Brain pericyte (primary cell): ENCODE measurements at regions not wholly inside any gene's neighbourhood (a gene's known extent, or its start where the extent isn't known, plus 50 kb on each side); places are given as distances from the start of the nearest gene placed in this dataset.
"Not testable (repeated sequence)": the region's sequence is repeated elsewhere in the genome, so short reads cannot be mapped to it uniquely, and the experiment has no call there.

Experiments
- DNase-seq: peaks from one replicate; pipeline ENCODE4 v3.0.0-alpha.2; 2012; ENCODE audit warnings: low read depth, low spot score

DNA sequence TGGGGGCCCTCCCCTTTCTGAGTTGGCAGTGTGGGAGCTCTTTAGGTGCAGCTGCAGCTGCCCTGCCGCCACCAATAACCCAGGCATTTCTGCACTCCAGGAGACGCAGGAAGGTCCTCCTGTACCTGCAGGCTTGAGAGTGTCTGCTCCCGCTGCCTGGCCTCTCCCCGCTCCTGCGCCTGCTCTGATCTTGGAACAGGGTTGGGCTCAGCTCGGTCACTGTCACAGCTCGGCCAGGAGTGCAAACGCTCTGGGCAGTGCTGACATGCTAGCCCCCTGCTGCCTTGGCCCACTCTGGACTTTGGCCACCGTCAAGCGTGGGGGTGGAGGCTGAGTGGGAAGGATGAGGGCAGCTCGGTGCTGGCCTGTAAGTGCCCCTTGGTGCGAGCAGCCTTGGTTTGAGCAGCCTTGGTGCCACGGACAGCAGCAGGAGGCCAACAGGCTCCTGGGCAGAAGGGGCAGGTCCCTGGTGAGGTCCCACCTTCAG, 738.1 kb upstream of the GJE1 start:
- no peak for DNase-seq

DNA sequence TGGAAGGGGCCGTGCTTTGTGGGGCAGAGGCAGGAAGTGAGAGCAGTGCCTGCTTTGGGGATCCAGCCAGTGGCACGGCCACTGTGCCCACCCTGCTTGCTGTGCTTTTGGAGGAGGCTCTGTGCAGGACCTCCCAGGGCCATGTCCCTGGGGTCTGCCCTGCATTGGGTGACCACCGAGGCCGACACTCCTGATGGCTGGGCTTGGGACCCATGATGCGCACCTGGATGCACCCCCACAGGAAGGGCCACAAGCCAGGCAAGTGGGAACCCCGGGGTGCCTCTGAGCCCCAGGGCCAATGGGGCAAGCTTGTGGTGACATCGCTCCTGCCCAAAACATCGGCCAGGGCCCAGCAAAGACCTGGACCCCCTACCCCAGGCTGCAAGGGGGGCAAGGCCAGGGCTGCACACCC, 738.6 kb upstream of the GJE1 start:
- DNase-seq: no peak

DNA sequence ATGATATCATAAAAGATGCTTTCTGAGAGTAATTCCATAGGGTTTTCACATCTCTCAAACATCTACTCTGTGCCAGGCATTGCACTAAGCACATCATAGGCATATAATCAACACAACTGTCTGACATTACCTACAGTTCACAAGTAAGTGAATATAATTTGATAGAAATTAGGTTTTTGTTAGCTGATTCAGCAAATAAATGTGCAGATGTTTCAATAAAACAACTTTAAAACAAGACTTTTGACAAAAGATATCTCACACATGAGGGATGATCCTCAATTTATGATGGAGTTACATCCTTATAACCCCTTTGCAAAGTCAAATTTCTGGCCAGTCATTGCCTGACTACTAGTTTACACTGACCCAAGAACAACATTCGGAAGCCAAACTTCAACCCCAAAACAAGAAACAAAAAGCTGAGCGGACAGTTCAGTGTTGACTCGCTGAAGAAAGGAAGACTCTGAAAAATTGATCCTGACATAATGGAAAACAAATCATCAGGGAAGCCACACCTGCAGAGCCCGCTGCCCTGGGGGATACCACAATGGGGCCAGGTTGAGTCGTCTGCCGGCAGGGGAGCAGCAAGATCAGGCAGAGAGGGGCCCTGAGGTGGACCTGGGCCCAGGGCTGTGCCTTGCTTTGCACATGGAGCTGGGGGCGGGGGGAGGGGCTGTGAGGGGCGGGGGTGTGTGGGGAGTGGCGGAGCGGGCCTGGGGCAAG, 739.2 kb upstream of the GJE1 start:
- DNase-seq: no peak

DNA sequence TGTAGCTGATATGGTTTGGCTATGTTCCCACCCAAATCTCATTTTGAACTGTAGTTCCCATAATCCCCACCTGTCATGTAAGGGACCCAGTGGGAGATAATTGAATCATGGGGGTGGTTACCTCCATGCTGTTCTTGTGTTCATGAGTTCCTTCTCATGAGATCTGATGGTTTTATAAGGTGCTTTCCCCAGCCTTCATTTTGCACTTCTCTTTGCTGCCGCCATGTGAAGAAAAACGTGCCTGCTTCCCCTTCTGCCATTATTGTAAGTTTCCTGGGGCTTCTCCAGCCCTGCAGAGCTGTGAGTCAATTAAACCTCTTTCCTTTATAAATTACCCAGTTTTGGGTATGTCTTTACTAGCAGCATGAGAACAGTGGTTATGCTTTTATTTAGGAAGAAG, 741.6 kb upstream of the GJE1 start:
- DNase-seq: not testable (repeated sequence)

DNA sequence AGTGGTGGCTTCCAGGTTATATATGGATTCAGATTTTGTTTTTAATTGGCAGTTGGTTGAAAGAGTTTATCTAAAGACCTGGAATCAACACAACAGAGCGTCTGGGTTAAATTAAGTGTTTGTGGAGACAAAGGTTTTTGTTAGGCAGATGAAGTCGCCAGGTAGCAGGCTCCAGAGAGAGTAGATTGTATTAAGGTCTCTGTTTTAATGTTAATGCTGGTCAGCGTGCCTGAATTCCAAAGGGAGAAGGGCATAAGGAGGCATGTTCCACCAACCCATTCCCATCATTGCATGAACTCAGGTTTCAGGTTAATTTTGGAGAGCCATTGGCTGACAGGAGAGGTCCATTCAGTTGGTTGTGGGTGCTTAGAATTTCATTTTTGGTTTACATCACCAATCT, 744.1 kb upstream of the GJE1 start:
- no peak for DNase-seq

DNA sequence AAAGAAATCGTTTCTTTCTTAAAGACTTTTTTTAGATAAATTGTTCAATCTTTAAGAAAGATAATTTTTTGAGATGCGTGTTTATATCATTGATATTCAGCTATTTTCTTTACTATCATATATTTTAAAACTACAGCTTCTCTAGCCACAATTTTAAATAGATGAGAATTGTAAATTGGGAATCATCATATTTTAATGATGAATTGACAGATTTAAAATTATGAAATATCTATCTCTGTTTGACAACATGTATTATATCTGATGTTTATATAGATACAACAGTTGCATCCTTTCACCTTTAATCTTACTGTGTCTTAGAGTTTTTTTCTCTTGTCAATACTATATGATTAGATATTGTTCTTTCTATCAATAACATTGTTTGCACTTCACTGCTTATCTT, 762.3 kb upstream of the GJE1 start:
- DNase-seq: no peak

DNA sequence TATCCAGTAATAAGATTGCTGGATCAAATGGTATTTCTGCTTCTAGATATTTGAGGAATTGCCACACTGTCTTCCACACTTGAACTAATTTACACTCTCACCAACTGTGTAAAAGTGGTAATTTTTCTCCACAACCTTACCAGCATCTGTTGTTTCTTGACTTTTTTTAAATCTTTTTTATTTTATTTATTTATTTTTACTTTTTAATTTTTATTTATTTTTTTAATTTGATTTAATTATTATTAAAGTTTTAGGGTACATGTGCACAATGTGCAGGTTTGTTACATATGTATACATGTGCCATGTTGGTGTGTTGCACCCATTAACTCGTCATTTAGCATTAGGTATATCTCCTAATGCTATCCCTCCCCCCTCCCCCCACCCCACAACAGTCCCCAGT, 765.9 kb upstream of the GJE1 start:
- DNase-seq: not testable (repeated sequence)

DNA sequence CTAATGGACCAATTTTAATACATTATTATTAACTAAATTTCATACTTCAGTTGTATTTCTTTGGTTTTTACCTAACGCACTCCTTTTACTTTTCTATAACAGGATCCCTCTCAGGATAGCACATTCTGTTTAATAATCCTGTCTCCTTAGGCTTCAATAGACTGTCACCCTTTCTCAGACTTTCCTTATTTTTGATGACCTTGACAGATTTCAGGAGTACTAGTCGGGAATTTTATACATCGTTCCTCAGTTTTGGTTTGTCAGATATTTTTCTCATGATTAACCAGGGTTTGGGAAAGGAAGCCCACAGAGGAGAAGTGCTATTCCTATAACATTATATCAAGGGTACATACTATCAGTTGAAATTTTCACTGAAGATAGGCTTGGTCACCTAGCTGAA, 768.0 kb upstream of the GJE1 start:
- DNase-seq: no peak

DNA sequence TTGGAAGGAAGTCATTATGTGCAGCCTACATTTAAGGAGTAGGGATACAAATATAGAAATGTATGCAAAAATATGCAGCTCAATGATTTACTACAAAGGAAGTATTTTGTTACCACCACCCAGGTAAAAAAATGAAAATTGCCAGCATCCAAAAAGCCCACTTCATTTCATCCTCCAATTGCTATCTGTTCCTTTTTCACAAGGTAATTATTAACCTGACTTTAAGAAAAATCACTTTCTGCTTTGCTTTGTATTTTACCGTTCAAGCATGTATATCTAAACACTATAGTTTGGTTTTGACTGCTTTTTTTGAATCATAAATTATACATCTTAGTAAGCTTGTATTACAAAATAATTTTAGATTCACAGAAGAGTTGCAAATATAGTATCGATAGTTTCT, 768.5 kb upstream of the GJE1 start:
- no peak for DNase-seq

DNA sequence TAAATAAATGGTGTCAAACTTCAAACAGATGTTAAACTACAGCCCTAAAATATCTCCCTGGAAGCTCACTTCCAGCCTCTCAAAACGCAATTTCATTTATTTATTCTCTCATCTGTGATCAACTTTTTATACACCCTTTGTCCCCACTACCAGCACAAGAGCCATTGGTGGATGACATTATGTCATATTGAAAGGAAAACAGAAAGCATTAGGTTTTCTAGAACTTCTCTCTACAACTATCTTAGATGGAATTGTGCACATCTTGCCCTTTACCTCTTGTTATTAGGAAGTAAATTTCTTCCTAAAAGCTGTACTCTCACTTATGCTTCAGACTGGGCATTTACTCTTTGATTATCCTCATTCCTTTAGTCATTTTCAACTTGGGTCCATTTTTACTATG, 771.2 kb upstream of the GJE1 start:
- no peak for DNase-seq

DNA sequence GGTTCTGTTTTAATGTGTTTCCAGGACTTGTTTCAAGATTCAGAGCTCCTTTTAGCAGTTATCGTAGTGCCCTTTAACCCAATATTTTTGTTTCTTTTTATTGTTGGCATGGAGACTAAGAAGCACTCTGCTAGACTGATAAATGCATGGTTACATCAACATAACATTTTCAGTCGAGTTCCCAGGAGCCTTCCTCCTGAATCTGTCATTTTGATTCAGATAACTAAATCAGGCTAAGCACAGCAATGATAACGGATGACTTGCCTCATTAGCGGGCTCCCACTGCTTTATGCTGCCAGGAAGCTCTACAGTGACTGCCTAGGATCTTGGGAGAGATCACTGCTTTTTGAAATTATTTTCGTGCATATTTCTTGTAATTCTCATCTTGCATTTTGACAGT, 772.8 kb upstream of the GJE1 start:
- no peak for DNase-seq

DNA sequence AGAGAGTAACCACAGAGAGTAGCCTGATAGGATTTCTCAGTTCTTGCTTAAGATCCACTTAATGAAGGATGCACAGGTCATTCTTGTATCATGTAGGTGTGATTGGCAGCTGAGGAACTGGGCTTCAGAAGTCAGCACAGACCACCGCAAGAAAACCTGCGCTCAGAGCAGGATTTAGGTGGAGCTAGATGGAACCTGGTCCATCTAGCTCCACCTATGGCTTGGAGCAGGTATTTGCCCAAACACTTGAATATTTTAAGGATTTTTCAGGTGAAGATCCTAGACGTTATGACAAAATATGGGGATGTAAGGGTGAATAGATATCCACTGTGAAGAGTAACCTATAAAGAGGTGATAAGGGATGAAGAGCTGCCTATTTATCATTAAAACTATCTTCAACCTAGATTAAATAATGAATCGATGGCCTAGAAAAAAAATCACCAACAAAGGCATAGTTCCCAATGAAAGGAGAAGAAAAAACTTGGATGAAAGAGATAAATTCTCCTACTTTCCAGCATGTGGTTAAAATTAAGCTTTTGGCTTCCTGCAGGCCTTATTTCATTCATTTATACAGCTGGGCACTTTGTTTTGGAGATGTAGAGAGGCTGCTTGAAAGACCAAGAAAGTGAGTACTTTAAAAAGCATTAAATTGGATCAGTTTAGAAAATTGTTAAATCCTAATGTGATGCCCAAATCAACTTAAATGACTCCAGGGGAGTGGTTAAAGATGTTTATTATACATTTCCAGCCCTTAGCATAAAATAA, 778.4 kb upstream of the GJE1 start:
- DNase-seq: no peak

DNA sequence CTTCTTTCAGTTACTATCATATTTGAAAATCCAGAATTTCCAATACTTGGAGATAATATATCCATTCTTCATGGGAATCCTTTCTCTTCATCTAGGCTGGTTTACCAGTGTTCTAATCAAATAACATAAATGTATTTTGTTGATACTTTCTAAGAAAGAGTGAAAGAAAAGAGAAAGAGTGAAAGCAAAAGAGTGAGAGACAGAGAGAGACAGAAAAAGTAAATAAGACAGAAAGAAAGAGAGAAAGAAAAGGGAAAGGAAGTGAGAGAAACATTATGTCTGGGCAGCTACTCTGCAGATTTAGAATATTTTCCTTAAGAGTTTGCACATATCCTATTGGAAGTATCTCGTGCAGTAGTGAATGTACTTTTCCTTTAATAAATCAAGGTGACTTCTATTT, 781.0 kb upstream of the GJE1 start:
- DNase-seq: no peak

DNA sequence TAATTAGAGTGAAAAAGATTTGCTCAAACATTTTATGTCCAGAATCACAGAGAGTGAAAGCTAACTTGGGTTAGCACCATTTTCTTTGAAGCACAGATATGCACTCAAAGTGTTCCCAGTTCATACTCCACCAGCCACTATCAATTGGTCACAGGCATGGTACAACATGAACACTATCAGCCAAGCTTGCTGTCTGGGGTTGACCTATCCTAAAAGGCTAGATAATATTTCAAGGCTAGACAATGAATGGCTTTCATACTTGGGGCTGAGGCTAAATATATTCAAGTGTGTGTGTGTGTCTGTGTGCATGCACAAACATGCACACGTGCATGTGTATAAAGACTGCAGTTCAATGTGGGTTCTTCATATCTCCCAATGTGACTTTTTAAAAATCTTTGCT, 783.0 kb upstream of the GJE1 start:
- DNase-seq: no peak

DNA sequence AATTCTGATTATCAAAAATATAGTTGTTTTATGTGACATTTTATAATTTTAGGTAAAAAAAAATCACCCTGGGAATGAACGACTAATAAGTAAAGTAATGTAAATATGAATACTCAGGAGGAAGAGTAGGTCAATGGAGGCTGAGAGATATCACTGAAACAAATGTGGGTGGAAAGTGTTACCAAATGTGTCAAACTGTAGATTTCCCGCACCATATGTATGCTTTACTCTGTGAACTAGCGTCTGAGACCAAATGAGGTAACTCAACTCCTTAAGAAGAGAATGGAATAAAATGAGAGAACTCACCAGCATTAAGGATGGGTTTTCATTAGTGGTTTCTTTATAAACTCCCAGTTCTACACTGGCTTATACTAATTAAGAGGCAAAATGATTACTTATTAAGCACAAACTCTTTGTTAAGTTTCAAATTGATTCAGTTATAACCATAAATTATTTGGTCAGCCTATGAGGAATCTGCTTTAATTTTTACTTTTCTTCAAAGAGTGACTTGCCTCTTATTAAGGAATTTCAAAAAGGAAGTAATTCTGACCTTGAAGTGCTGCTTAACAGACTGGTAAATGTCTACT, 784.7 kb upstream of the GJE1 start:
- no peak for DNase-seq

DNA sequence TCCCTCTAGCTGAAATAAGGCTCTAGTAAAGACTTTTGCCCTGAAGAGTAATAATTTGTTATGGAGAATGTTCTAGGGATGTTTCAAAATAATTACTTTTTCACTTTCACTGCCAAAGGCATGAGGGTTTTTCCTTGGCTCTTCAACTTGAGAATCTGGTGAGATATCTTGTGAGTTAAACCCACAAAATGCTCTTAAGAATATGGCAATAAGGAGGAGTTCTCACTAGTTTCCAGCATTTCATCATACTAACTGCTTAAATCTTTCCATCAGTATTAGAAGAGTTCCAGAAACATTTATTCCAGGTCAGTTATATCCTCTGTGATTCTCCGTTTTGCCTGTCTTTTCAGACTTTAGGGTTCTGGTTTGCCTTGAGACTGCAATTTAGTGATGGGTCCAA, 785.6 kb upstream of the GJE1 start:
- no peak for DNase-seq

DNA sequence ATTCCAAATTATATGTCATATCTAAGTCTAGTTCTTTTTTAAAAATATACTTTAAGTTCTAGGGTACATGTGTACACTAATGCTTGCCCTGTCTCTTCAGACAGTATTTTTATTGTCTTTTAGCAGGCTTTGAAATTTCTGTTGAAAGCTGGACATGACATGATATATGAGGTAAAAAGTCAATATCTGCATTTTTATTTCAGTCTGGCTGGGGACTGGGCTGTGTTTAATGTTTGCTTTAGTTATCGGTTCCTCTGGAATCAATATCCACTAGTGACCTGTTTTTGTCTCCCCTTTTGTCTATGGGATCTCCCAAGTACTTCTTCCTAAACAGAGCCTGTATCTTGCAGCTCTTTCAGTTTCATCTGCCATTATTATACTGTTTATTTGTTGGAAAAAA, 786.2 kb upstream of the GJE1 start:
- no peak for DNase-seq

DNA sequence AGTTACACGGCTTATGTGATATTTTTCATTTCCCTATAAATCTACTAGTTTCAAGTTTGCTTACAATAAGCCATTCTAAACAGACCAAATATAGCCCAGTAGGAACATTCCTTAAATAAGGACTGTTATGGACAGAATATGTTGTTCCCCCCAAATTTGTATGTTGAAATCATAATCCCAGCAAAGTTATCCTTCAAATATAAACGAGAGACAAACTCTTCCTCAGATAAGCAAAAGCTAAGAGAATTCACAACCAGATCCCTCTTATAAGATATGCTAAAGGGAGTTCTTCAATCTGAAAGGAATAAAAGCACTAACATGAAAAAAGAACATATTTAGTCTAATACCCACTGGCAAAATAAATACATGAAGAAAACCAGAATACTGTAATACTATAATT, 795.5 kb upstream of the GJE1 start:
- DNase-seq: no peak

DNA sequence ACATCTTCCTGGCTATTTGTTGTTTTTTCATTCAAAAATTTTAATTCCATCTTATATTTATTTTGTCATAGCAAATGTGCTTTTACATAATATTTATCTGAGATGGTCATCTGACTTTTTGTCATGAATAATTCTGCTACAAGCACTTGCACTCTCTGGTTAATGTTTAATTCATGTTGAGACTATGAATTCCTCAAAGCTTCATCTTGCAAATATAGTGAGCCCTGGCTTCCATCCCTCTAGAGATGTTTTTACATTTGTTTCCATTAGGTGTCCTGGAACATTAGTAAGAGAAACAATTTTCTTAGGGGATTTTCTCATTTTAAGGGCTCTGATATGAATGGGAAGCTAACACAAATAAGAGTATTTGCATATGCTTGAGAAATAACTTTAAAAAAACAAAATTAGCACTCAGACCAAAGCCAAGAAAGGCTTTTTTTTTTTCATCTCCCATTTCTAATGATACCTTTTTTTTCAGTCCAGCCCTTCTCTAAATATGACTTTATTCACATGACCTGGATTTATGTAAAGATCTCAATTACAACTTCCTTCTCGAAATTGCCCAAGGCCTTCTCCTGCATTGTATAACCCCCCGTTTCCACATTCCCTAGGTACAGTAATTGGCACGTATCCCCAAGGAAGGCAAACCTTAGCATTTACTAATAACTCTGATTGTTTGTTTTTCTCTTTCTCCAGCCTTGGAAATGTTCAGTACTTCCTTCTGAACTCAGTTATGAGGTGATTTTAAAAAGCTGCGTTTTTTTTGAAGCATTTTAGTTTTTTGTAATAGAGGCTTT, 797.0 kb upstream of the GJE1 start:
- DNase-seq: no peak

DNA sequence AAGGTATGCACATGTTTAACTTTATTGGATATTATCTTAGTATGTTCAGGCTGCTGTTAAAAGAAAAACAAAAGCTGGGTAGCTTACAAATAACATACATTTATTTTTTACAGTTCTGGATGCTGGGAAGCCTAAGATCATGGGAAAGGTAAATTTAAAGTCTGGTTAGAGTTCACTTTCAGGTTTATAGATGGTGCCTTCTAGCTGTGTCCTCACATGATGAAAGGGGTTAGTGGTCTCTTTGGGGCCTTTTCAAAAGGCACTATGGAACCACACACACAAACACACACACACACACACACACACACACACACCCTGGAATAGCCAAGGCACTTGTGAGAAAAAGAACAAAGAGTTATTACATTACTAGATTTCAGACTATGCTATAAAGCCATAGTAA, 805.8 kb upstream of the GJE1 start:
- no peak for DNase-seq

DNA sequence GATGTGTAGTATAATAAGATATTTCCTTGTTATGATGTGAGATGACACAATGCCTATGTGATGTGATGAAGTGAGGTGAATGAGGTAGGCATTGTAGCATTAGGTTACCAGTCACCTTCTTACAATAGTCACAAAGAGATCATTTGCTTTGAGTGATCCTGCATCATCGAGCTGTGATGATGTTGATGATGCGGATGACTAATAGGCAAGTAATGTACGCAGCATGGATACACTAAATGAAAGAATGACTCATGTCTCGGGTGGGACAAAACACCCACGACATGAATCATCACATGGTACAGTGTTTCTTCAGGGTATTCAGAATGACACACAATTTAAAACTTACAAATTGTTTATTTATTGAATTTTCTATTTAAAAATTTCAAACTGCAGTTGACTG, 806.3 kb upstream of the GJE1 start:
- DNase-seq: peak; percentile 89
